GM23338 (cell line): ENCODE measurements at regions not wholly inside any gene's neighbourhood (a gene's known extent, or its start where the extent isn't known, plus 50 kb on each side); places are given as distances from the start of the nearest gene placed in this dataset. TPM values are rescaled to one million over a fixed set of nuclear protein-coding genes. Genes with fewer than 3 reads are reported as not detected.
"Not testable (repeated sequence)": the region's sequence is repeated elsewhere in the genome, so short reads cannot be mapped to it uniquely, and the experiment has no call there.

Source experiments
- ATAC-seq: fragments of 200-7000 bp; cut with Tn5 transposase; 3 replicates; pipeline ENCODE4 v1.9.1; 2020
- DNase-seq: peaks from one replicate; pipeline ENCODE4 v3.0.0-alpha.2; 2015; ENCODE audit warnings: low spot score
- H2AFZ ChIP-seq: fragments of 200-600 bp; sonication (generic); 2 replicates; pipeline ENCODE4 v1.8.0; 2016; ENCODE audit warnings: antibody characterized with exemption, mild to moderate bottlenecking, moderate library complexity
- H3F3A ChIP-seq: fragments of 200-600 bp; sonication (generic); replicated peaks from 2 replicates; pipeline ENCODE4 v1.8.0; 2017; ENCODE audit warnings: antibody characterized with exemption, mixed run types, low read depth
- H3K27ac ChIP-seq: fragments of 200-600 bp; sonication (generic); 2 replicates; pipeline ENCODE4 v1.6.1; 2016; ENCODE audit warnings: low read depth
- H3K27me3 ChIP-seq: fragments of 200-600 bp; sonication (generic); 2 replicates; pipeline ENCODE4 v1.8.0; 2016; ENCODE audit warnings: mild to moderate bottlenecking, mixed run types, moderate library complexity; ENCODE audit not compliant: insufficient read depth
- H3K36me3 ChIP-seq: fragments of 200-600 bp; sonication (generic); 2 replicates; pipeline ENCODE4 v1.8.0; 2016; ENCODE audit warnings: mild to moderate bottlenecking; ENCODE audit not compliant: insufficient read depth
- H3K4me1 ChIP-seq: fragments of 200-600 bp; sonication (generic); 2 replicates; pipeline ENCODE4 v1.8.0; 2016; ENCODE audit warnings: mild to moderate bottlenecking, moderate library complexity; ENCODE audit not compliant: insufficient read depth
- H3K4me2 ChIP-seq: fragments of 200-600 bp; sonication (generic); 2 replicates; pipeline ENCODE4 v1.7.1; 2017; ENCODE audit warnings: mixed run types
- H3K4me3 ChIP-seq: fragments of 200-600 bp; sonication (generic); 2 replicates; pipeline ENCODE4 v1.6.1; 2016; ENCODE audit warnings: mixed run types
- H3K79me2 ChIP-seq: fragments of 200-600 bp; sonication (generic); replicated peaks from 2 replicates; pipeline ENCODE4 v1.8.0; 2017; ENCODE audit warnings: mild to moderate bottlenecking; ENCODE audit not compliant: insufficient read depth
- H3K9me2 ChIP-seq: fragments of 200-600 bp; sonication (generic); 2 replicates; pipeline ENCODE4 v1.8.0; 2017; ENCODE audit not compliant: insufficient read depth
- H4K20me1 ChIP-seq: fragments of 200-600 bp; sonication (generic); replicated peaks from 2 replicates; pipeline ENCODE4 v1.8.0; 2017; ENCODE audit warnings: mild to moderate bottlenecking; ENCODE audit not compliant: insufficient read depth
- H3K27ac Mint-ChIP-seq: 2 replicates; pipeline ENCODE4 v1.8.0; 2020; ENCODE audit warnings: inconsistent platforms, mild to moderate bottlenecking, moderate library complexity, mixed read lengths
- H3K27me3 Mint-ChIP-seq: 3 replicates; pipeline ENCODE4 v1.8.0; 2022; ENCODE audit warnings: low read depth, mild to moderate bottlenecking, moderate library complexity, mixed read lengths, inconsistent platforms; ENCODE audit not compliant: insufficient read depth, poor library complexity
- H3K36me3 Mint-ChIP-seq: 3 replicates; pipeline ENCODE4 v1.8.0; 2021; ENCODE audit warnings: low read depth, mild to moderate bottlenecking, inconsistent platforms, moderate library complexity, mixed read lengths
- H3K4me1 Mint-ChIP-seq: 3 replicates; pipeline ENCODE4 v1.8.0; 2020; ENCODE audit warnings: mild to moderate bottlenecking, inconsistent platforms, mixed read lengths
- H3K4me3 Mint-ChIP-seq: 3 replicates; pipeline ENCODE4 v1.8.0; 2021; ENCODE audit warnings: moderate library complexity, mild to moderate bottlenecking, inconsistent platforms, mixed read lengths
- H3K9me3 Mint-ChIP-seq: 3 replicates; pipeline ENCODE4 v1.8.0; 2020; ENCODE audit warnings: moderate library complexity, mild to moderate bottlenecking, inconsistent platforms, mixed read lengths
- small RNA-seq: library from RNA; depleted of rRNA; stranded (forward); fragments of <200 nt; gene quantifications from one replicate; pipeline ENCODE3, GENCODE V24; 2014; ENCODE audit warnings: low replicate concordance

DNA sequence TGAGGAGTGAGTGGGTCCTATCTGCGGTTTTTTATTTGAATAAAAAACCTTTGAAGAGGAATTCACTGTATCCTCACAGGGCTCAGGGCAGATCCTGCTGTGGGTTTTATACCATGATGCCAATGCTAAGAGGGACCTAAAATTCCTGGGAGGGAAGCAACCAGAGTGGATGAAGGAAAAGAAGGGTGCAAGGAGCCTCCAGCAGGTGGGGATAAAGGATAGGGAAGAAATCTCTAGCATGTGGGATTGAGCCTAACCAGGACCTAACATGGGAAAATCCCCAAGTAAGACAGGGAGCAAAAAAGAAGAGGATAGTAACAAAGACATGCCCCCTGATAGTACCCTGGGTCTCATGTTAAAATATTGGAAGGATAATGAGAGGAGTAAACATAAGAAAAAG is 652.8 kb downstream of the GOLGA6L6 start:
- not testable (repeated sequence) for H3K36me3 ChIP-seq, H3K4me3 Mint-ChIP-seq, H3K27ac ChIP-seq, H3K4me1 Mint-ChIP-seq, H3K27me3 Mint-ChIP-seq, H4K20me1 ChIP-seq, H3K27ac Mint-ChIP-seq, H3K4me1 ChIP-seq, DNase-seq, ATAC-seq, H3K9me2 ChIP-seq, H3K4me2 ChIP-seq, H2AFZ ChIP-seq, H3K79me2 ChIP-seq, H3K4me3 ChIP-seq, H3F3A ChIP-seq, H3K27me3 ChIP-seq
- Mint-ChIP-seq H3K9me3 (peaks cover 56% of the 10 kb centered on the region), H3K36me3 (peaks cover 22% of the 10 kb centered on the region)

DNA sequence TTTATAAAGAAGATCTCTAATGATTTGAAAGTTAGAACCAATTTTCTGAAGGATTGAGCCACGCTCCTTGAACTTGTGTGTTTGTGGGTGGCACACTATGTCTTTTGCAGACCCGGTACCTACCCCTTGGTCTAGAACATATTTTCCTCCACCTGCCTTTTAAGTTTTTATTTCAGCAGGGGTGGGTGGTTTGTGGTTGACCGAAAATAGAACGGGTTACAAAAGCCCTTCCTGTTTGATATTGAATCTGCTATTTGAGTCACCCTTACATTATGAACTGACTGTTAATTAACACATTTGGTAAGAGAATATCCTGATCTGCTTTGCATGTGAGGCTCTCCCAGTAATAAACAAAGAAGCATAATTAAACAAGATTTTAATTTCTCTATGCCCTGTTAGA is 697.5 kb downstream of the GOLGA6L6 start:
- H3K27ac ChIP-seq, H3K9me2 ChIP-seq, DNase-seq, H3K4me2 ChIP-seq, H3K4me3 Mint-ChIP-seq, H3K4me1 ChIP-seq, H3K27ac Mint-ChIP-seq, H3K36me3 Mint-ChIP-seq, ATAC-seq, H3K4me1 Mint-ChIP-seq, H4K20me1 ChIP-seq, H3K27me3 ChIP-seq, H2AFZ ChIP-seq, H3K79me2 ChIP-seq, H3K27me3 Mint-ChIP-seq, H3F3A ChIP-seq, H3K4me3 ChIP-seq, H3K36me3 ChIP-seq: not testable (repeated sequence)
- H3K9me3 Mint-ChIP-seq = peaks cover 53% of the 10 kb centered on the region

Small RNAs in the stretch of these regions (small RNA-seq; reads per million reads assigned to genes)
- not detected for gene AC138701.2
- not detected for gene IGHD1OR15-1A
- gene IGHD2OR15-2A = not detected
- not detected for gene IGHD3OR15-3A
- not detected for gene IGHD4OR15-4A
- gene IGHD5OR15-5A = not detected
- not detected for gene RN7SL584P
- gene RNU6-978P = not detected
